ENCODE measurements at regions not wholly inside any gene's neighbourhood (a gene's known extent, or its start where the extent isn't known, plus 50 kb on each side); places are given as distances from the start of the nearest gene placed in this dataset.

DNA sequence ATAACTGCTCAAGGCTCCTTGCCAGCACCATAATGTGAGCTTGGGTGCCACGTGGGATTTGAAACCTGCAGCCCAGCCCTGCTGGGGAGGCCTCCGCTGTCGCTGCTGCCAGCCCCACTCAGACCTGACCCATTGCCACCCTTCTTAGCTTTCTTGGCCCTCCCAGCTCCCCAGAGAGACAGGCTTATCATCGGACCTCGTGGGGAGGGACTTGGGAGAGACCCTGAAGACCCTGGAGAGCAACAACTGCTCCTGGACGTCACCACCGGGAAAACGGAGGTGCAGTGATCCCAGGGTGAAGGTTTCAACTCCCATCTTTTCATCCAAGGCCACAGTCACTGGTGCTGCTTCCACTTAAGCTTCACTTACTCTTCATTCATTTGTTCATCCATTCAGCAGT is 596.1 kb downstream of the PTPRU start:
- no peak overlapping the region for H3K9ac ChIP-seq (ENCODE audit: low read length)
- H3K4me1 ChIP-seq (ENCODE audit: control insufficient read depth, insufficient read depth, low read length), result no peaks in the 10 kb centered on the region
- no peak overlapping the region for H3K27ac ChIP-seq (ENCODE audit: low read depth, low read length)
- H3K4me3 ChIP-seq (ENCODE audit: low read length), result no peak overlapping the region
- peaks cover 4% of the 10 kb centered on the region for H3K27me3 ChIP-seq (ENCODE audit: control insufficient read depth, insufficient read depth, low read length)
- no peaks in the 10 kb centered on the region for H3K36me3 ChIP-seq (ENCODE audit: control insufficient read depth, insufficient read depth, low read length)

DNA sequence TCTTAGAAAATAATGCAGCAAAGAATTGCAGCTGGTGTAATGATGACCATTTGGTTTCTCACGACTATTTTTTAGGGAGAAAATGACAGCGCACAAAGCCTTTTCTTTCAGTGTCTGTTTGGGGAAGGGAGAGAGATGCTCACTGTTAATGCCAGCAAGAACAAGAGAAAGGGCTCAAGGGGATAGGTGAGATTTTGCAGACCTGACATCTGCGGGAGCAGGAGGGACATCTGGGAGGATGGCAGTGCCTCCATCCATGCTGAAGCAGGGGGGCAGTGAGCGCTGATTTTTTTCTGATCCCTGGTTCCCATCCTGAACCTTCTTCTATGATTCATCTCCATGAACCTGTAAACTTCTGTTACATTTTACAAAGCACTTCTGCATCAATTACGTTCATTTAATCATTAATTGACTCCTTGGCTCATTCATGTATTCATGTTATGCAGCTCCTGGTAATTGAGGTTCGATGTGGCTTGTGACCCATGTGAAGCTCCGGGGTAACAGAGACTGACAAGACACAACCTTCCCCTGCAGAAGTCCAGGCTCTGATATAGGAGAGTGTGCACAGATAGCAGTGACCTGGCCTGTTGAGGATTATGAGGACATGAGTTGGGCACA is 595.3 kb downstream of the PTPRU start:
- Histone ChIP-seq H3K36me3 (ENCODE audit: control insufficient read depth, insufficient read depth, low read length) (no peaks in the 10 kb centered on the region), H3K27ac (ENCODE audit: low read depth, low read length) (no peak overlapping the region), H3K27me3 (ENCODE audit: control insufficient read depth, insufficient read depth, low read length) (peaks cover 4% of the 10 kb centered on the region), H3K4me1 (ENCODE audit: control insufficient read depth, insufficient read depth, low read length) (no peaks in the 10 kb centered on the region), H3K4me3 (ENCODE audit: low read length) (no peak overlapping the region), H3K9ac (ENCODE audit: low read length) (no peak overlapping the region)

DNA sequence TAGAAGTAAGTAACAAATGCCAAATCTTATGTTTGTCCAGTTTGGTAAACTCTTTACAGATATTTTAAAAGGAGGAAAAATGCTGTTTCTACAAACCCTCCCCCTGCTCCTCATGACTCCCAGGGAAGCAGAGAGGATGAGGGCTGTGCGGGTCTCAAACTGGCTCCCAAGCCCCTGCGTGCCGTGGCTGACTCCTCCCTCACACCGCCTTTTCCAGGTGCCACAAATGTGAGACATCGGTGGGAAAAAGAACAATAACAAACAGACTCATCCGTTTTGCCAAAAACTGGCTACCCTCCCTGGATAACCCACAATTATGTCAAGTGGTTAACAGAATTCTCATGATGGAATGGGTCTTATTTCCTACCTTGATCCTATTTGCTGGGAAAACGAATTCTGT is 594.6 kb downstream of the PTPRU start:
- no peaks in the 10 kb centered on the region for H3K36me3 ChIP-seq (ENCODE audit: control insufficient read depth, insufficient read depth, low read length)
- no peak overlapping the region for H3K4me3 ChIP-seq (ENCODE audit: low read length)
- no peaks in the 10 kb centered on the region for H3K4me1 ChIP-seq (ENCODE audit: control insufficient read depth, insufficient read depth, low read length)
- H3K9ac ChIP-seq (ENCODE audit: low read length), result no peak overlapping the region
- peaks cover 4% of the 10 kb centered on the region for H3K27me3 ChIP-seq (ENCODE audit: control insufficient read depth, insufficient read depth, low read length)
- H3K27ac ChIP-seq (ENCODE audit: low read depth, low read length), result no peak overlapping the region

DNA sequence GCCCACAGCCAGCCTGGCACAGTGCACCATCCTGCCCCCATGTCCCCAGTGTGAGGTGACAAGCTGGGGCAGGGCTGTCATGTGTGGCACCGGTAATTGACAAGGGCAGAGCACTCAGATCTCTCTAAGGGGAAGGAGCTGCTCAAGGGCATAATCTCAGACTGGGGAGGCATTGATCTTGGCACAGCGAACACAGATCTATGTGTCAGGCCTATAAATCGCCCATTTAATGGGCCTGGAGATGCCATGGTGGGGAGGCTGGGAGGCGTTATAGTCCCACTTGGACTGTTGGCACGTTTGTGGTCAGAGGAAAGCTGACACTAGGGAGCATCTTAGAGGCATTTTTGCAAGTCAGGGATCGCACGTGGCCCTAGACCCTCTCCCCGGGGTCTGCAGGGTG is 594.1 kb downstream of the PTPRU start:
- H3K27ac ChIP-seq (ENCODE audit: low read depth, low read length), result no peak overlapping the region
- no peak overlapping the region for H3K4me3 ChIP-seq (ENCODE audit: low read length)
- H3K27me3 ChIP-seq (ENCODE audit: control insufficient read depth, insufficient read depth, low read length), result peaks cover 4% of the 10 kb centered on the region
- H3K36me3 ChIP-seq (ENCODE audit: control insufficient read depth, insufficient read depth, low read length), result no peaks in the 10 kb centered on the region
- no peak overlapping the region for H3K9ac ChIP-seq (ENCODE audit: low read length)
- H3K4me1 ChIP-seq (ENCODE audit: control insufficient read depth, insufficient read depth, low read length), result no peaks in the 10 kb centered on the region

DNA sequence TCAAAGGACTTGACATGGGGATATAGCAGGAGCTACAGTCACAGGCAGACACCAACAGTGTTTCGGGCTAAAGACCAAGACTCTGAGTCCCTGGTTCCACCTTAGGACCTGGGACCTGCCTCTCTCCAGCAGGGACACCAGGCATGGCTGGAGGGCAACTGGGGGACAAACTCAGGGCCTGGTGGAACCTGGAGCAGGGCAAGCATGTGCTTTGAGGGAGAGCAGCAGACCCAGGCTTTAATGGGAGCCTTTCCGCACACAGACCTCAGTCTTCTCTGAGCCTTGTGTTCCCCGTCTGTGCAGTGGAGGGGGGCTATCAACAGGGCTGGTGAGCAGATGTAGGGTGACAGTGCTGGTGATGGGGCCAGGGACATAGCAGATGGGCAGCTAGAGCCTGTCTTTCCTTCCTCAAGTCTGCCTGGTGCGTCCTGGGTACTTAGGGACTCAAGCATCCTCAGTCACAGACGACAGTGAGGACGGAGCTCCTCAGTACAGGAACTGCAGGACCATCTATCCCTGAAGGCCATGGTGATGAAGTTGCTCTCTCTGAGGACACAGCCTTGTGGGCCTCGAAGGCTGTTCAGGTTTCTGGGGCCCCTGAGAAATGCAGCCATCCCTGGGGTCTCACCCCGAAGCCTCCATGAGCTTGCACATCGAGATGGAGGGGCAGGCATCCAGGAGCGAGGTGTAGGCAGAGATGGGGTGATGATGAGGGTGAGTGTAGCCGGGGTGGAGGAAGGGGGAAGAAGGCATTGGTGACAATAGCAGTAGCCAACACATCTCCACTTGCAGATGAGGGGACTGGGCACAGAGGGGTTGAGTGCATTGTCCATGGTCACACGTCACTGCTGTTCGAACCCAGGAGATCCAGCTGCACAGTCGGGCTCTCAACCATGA is 593.4 kb downstream of the PTPRU start:
- no peaks in the 10 kb centered on the region for H3K4me1 ChIP-seq (ENCODE audit: control insufficient read depth, insufficient read depth, low read length)

DNA sequence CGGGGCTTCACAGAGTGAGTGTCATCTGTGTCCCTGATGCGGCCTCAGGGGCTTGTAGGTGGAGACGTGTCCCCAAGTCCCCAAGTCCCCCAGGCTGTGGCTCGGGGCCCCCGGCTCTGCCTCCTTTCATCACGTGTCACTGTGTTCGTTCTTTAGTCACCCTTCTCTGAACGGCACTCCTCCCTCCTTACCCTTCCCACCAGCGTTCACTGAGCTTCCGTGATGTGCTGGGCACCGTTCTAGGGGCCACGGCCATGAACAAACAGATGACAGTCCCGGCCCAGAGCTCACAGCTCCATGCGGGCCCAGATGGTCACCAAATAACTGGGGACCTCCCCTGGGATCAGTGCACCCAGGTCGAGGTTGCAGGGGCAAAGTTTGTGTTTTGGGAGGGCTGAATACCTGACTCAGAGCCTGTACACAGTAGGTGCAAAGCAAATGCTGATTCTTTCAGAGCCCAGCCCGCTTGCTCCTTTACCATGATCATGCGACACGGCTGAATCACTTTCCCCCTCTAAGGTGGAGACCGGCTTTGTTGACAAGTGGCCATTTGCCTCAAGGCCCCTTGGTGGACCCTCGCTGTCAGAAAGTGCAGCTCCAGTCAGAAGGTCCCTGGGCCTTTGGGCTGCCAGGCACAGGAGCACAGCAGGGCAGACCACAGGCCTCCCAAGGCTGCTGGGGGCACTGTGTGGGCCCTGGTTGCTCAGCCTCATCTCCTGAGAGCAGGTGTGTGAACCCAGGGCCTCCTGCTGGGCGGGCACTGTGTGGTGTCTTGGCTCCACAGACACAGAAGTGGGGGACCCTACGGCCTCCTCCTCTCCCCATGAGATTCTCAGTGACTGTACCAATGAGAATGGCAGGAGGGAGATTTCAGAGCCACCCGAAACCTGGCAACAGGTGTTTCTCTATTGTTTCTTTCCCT is 592.5 kb downstream of the PTPRU start:
- no peak overlapping the region for H3K4me3 ChIP-seq (ENCODE audit: low read length)
- no peak overlapping the region for H3K27ac ChIP-seq (ENCODE audit: low read depth, low read length)
- no peak overlapping the region for H3K9ac ChIP-seq (ENCODE audit: low read length)
- H3K27me3 ChIP-seq (ENCODE audit: control insufficient read depth, insufficient read depth, low read length), result peaks cover 7% of the 10 kb centered on the region
- no peaks in the 10 kb centered on the region for H3K36me3 ChIP-seq (ENCODE audit: control insufficient read depth, insufficient read depth, low read length)
- H3K4me1 ChIP-seq (ENCODE audit: control insufficient read depth, insufficient read depth, low read length), result no peaks in the 10 kb centered on the region

More for the DNA sequence above, 593.4 kb downstream of the PTPRU start:
- Histone ChIP-seq H3K36me3 (ENCODE audit: control insufficient read depth, insufficient read depth, low read length) (no peaks in the 10 kb centered on the region), H3K27me3 (ENCODE audit: control insufficient read depth, insufficient read depth, low read length) (peaks cover 4% of the 10 kb centered on the region), H3K4me3 (ENCODE audit: low read length) (no peak overlapping the region), H3K27ac (ENCODE audit: low read depth, low read length) (no peak overlapping the region), H3K9ac (ENCODE audit: low read length) (no peak overlapping the region)

DNA sequence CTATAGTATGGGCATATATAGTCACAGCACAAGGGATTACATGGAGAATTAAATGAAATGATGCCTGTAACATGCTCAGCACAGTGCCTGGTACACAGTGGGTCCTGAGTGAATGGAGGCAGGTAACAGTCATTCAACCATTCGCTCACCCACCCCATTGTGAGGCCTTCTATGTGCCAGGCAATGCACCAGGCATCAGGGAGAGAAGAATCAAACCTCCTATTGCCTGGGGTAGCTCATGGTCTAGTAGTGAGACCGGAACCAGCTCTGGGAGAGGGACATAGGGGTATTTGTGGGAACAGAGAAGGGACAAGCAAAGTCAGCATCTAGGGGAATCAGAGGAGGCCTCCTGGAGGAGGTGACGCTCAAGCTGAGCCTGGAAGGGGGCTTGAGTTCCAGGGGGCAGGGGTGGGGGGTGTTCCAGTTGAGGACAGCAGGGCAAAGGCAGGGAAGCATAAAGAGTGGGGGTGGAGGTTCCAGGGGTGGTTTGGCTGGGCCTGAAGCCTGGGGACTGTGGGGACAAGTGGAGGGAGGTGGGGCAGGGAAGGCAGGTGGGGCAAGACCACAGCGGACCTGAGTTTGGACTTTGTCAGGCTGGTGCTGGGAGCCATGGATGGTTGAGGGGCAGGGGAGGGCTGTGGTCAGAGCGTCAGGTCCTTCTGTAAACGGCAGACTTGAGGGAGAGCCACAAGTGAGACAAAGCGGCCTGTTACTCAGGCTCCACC is 591.6 kb downstream of the PTPRU start:
- Histone ChIP-seq H3K4me3 (ENCODE audit: low read length) (no peak overlapping the region), H3K9ac (ENCODE audit: low read length) (no peak overlapping the region), H3K4me1 (ENCODE audit: control insufficient read depth, insufficient read depth, low read length) (no peaks in the 10 kb centered on the region), H3K27ac (ENCODE audit: low read depth, low read length) (no peak overlapping the region), H3K27me3 (ENCODE audit: control insufficient read depth, insufficient read depth, low read length) (peaks cover 7% of the 10 kb centered on the region), H3K36me3 (ENCODE audit: control insufficient read depth, insufficient read depth, low read length) (no peaks in the 10 kb centered on the region)

DNA sequence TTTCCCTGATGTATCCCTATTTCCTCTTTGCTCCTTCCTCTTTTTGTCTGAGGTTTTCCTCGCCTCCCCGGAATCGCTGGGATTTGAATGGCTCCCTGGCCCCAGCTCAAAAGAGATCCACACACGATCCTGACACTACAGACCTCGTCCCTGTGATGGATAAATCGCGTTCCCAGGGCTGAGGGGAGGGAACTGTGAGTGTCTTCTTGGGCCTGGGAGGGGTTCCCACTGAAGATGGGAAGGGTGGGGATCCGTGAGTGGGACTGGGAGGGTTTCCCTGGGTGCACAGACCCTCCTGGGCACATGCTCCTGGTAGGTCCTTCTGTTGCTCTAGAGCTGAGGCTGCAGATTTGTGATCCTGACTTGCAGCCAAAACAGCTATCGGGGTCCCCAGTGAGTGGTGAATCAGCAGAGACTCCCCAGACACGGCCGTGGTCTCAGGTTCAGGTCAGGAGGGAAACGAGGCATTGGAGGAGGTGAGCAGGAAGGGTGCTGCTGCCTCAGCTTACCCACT is 591.0 kb downstream of the PTPRU start:
- Histone ChIP-seq H3K9ac (ENCODE audit: low read length) (no peak overlapping the region), H3K27ac (ENCODE audit: low read depth, low read length) (no peak overlapping the region), H3K36me3 (ENCODE audit: control insufficient read depth, insufficient read depth, low read length) (no peaks in the 10 kb centered on the region), H3K4me1 (ENCODE audit: control insufficient read depth, insufficient read depth, low read length) (no peaks in the 10 kb centered on the region), H3K4me3 (ENCODE audit: low read length) (no peak overlapping the region), H3K27me3 (ENCODE audit: control insufficient read depth, insufficient read depth, low read length) (peaks cover 7% of the 10 kb centered on the region)

DNA sequence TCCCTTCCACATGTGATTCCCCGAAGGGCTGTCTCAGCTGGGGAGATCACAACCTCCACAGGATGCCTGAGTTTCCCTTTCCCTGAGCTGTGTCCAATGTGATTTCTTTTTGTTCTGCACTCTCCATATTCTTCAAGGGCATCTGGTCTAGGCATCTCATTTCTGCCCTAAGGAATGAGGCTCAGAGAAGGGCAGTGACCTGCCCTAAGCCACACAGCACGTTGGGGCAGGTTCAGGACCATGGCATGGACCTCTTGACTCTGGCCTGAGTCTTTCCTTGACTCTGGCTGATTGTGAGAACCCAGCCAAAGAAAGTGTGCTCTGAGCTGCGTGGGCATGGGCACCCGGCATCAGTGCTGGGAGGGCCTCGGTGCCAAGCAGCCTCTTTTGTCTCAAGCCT is 590.3 kb downstream of the PTPRU start:
- Histone ChIP-seq H3K27me3 (ENCODE audit: control insufficient read depth, insufficient read depth, low read length) (peaks cover 7% of the 10 kb centered on the region), H3K27ac (ENCODE audit: low read depth, low read length) (no peak overlapping the region), H3K9ac (ENCODE audit: low read length) (no peak overlapping the region), H3K36me3 (ENCODE audit: control insufficient read depth, insufficient read depth, low read length) (no peaks in the 10 kb centered on the region), H3K4me1 (ENCODE audit: control insufficient read depth, insufficient read depth, low read length) (no peaks in the 10 kb centered on the region), H3K4me3 (ENCODE audit: low read length) (no peak overlapping the region)

DNA sequence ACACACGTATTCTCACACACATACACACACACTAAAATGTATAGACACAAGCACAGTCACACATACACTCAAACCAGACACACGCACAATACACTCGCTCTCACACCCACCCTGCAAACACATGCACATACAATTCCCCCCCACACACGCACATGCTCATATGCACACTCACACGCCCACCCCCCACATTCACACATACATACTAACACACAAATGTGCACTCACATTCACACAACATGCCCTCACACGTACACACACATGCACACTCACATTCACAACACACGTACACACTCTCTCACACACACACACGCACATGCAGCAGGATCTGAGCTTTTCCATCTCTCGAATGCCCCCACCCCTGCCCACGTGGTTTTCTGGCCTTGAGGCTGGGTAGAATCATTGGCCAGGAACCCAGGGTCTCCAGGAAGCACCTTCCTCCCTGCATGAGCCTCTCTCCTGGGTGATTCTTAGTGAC is 589.7 kb downstream of the PTPRU start:
- Histone ChIP-seq H3K36me3 (ENCODE audit: control insufficient read depth, insufficient read depth, low read length) (no peaks in the 10 kb centered on the region), H3K27me3 (ENCODE audit: control insufficient read depth, insufficient read depth, low read length) (peaks cover 7% of the 10 kb centered on the region), H3K4me1 (ENCODE audit: control insufficient read depth, insufficient read depth, low read length) (no peaks in the 10 kb centered on the region), H3K27ac (ENCODE audit: low read depth, low read length) (no peak overlapping the region), H3K9ac (ENCODE audit: low read length) (no peak overlapping the region), H3K4me3 (ENCODE audit: low read length) (no peak overlapping the region)

DNA sequence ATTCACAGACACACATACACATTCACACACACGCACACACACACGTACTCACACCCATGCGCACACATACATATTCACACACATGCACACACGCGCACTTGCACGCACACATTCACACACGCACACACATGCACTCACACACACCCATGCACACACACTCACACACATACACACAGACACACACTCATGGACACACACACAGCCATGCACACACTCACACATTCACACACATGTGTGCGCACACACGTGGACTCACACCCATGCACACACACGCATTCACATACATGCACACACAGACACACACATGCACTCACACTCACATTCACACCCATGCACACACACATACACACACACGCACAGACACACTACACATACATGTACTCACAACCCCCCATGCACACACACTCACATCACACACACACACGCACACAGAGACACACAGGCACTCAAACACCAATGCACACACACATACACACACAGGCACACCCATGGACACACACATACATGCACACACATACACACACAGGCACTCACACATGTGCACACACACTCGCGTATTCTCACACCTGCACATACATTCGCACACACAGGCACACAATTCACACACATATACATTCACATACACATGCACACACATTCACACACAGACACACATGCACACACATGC is 589.1 kb downstream of the PTPRU start:
- H3K36me3 ChIP-seq (ENCODE audit: control insufficient read depth, insufficient read depth, low read length), result no peaks in the 10 kb centered on the region
- H3K4me3 ChIP-seq (ENCODE audit: low read length), result no peak overlapping the region

More for the DNA sequence above, 589.1 kb downstream of the PTPRU start:
- Histone ChIP-seq H3K4me1 (ENCODE audit: control insufficient read depth, insufficient read depth, low read length) (no peaks in the 10 kb centered on the region), H3K27ac (ENCODE audit: low read depth, low read length) (no peak overlapping the region), H3K9ac (ENCODE audit: low read length) (no peak overlapping the region), H3K27me3 (ENCODE audit: control insufficient read depth, insufficient read depth, low read length) (peaks cover 5% of the 10 kb centered on the region)
